ENCODE measurements at regions not wholly inside any gene's neighbourhood (a gene's known extent, or its start where the extent isn't known, plus 50 kb on each side); places are given as distances from the start of the nearest gene placed in this dataset.
A peak's percentile ranks its signal among the peaks of the same experiment; 100 is the strongest.

DNA sequence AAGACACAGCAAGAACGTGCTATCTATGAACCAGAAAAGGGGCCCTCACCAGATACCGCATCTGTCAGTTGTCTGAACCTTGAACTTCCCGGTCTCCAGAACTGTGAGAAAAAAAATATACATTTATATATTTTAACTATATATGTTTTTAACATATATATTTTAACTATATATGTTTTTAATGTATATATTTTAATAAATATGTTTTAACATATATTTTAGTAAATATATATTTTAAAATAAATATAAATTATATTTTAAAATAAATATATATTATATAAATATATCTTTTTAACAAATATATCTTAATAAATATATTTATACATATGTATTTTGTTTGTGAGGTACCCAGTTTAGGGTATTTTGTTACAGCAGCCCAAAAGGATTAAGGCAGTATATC lies 958.2 kb upstream of the AUTS2 start:
- no peak for DNase-seq (ENCODE audit: low spot score)

DNA sequence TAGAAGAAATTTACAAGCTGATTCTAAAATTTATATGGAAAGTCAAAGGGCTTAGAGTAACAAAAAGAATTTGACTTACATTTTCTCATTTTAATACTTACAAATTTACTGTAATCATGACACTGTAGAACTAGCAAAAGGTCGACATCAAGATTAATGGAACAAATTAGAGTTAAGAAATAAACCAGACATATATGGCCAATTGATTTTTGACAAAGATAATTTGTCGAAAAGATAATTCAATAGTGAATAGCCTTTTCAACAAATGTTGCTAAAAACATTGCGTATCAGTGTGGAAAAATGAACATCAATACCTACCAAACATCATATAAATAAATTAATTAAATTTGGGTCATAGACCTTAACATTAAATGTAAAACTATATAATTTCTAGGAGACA lies 955.5 kb upstream of the AUTS2 start:
- no peak for DNase-seq (ENCODE audit: low spot score)

- no peak for DNase-seq (ENCODE audit: low spot score)
These were observed 934.9 kb upstream of the AUTS2 start for GRCh38 chr7:68663392-68663791.

- DNase-seq (ENCODE audit: low spot score) = no peak
These were observed 927.2 kb upstream of the AUTS2 start for GRCh38 chr7:68671046-68671445.

GRCh38 chr7:68671671-68672070 lies 926.6 kb upstream of the AUTS2 start:
- DNase-seq (ENCODE audit: low spot score) = no peak

DNA sequence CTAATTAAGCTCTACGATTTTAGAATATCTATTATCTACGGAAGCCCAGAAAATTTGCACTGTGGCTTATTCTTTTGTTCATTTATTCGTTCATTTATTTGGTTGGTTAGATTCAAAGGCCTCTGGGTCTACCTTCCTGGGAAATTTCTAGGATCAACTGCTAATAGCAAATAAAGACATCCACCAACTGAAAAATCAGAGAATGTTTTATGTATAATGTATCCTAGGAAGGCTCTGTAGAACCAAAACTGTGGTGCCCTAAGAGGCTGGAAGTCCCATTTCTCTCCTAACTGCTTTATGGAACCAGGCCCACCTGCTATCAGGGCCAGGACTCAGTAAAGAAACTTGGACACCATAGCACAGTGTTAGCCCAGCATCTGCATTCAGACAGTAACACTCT lies 923.4 kb upstream of the AUTS2 start:
- DNase-seq (ENCODE audit: low spot score) = no peak

- no peak for DNase-seq (ENCODE audit: low spot score)
These were observed 921.3 kb upstream of the AUTS2 start for GRCh38 chr7:68676813-68677535.

DNA sequence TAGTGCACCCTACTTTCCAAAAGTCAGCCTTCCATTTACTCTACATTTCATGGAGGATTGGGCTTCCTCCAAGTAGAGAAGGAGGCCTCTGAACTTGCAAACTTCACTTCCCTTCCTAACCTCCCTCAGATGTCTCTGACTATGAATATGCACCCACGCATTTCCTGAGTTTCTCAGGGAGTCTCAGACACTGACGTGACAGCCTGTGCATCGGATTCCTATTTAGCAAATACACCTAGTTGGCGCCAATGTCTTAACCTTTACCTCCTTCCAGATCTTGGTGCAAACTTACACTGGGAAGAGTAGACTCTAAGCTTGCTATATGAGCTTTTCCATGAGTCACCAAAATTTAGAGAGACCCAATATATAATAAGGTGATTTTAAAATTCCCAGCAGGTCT lies 920.1 kb upstream of the AUTS2 start:
- DNase-seq (ENCODE audit: low spot score) = no peak

DNA sequence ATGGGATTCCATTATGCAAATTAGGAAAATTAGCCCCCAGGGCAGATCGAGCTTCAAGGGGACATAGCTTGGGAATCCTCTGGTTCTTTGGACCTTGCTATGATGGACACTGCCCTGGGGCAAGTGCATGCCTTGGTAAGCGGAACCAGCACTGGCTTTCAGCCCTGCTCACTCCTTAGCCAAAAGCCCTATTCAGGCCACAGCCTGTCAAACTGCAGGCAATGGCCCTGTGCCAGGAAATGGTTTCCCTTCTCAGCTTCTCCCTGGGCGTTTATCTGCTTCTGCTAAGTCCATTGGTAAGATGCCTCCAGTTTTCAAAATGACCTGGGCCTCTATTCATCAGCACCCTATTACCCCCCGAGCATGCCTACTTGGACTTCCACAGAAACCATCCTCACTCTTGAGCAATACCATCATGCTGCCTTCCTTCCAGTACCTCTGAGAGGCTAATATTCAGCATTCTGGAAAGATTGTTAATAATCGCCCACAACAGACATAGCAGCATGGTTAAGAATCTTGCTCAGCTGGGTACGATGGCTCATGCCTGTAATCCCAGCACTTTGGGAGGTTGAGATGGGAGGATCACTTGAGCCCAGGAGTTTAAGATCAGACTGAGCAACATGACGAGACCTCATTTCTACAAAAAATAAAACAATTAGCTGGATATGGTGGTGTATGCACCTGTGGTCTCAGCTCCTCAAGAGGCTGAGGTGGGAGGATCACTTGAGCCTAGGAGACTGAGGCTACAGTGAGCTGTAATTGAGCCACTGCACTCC lies 918.6 kb upstream of the AUTS2 start:
- DNase-seq (ENCODE audit: low spot score) = no peak

GRCh38 chr7:68680235-68680872 lies 917.9 kb upstream of the AUTS2 start:
- no peak for DNase-seq (ENCODE audit: low spot score)

- DNase-seq (ENCODE audit: low spot score) = no peak
These were observed 915.4 kb upstream of the AUTS2 start for GRCh38 chr7:68682910-68683309.

- DNase-seq (ENCODE audit: low spot score) = peak; percentile 85
These were observed 913.9 kb upstream of the AUTS2 start for GRCh38 chr7:68684246-68684839.

DNA sequence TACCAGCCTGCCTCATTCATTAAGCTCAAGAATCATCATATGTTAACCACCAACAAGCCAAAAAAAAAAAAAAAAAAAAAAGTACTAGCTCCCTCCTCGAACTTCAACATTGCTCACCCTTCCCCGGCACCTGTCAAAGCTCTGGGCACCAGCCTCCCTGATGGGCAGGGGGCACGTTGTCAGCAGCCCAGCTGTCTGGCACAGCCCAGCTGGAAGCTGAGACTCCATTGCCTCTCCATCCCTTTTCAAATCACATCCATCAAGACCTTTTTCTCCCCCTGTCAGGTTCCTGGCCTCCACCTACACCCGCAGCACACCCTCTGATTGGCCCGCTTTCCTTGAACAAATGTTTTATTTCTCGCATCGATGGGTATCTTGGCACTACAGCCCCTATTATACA lies 913.3 kb upstream of the AUTS2 start:
- DNase-seq (ENCODE audit: low spot score) = no peak

DNA sequence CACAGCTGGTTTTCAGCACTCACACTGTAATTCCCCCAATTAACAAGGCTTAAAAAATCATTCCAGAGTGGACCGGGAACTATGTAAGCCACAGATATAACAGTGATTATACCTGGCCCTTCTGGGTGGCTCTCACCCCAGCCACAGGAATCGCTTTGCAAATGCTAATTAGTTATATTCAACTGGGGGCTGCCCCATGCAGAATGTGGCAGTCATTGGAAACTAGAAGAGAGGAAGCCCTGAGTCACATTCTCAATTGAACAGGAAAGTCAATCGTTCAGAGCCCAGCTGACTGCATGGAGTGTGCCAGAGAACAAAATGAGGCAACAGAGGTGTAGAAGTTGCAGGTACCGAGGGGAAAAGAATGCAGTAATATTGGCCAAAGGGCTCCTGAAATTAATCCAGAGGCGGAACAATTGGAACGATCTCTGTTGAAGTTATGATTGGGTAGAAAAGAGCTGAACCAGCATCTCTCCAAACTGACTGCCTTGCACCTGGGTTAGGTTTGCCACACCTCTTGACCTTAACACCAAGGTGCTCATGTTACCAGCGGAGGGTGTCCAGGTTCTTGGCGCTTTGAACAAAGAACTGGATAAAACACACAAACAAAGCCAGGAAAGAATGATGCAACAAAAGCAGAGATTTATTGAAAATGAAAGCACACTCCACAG lies 909.7 kb upstream of the AUTS2 start:
- no peak for DNase-seq (ENCODE audit: low spot score)

- no peak for DNase-seq (ENCODE audit: low spot score)
These were observed 909.2 kb upstream of the AUTS2 start for GRCh38 chr7:68689087-68689433.

GRCh38 chr7:68691261-68692216 lies 906.7 kb upstream of the AUTS2 start:
- DNase-seq (ENCODE audit: low spot score) = peak; percentile 85

DNA sequence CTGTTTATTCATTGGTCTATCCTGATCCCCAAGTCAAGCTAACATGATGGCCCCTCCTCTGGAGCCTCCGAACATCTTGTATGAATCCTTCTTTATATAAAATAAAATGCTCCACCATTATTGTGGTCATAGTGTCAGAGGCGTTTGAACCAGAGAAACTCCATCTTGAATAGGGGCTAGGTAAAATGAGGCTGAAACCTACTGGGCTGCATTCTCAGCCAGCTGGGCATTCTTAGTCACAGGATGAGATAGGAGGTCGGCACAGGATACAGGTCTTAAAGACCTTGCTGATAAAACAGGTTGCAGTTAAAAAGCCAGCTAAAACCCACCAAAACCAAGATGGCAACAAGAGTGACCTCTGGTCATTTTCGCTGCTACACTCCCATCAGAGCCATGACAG lies 905.8 kb upstream of the AUTS2 start:
- no peak for DNase-seq (ENCODE audit: low spot score)

GRCh38 chr7:68694656-68695055 lies 903.6 kb upstream of the AUTS2 start:
- DNase-seq (ENCODE audit: low spot score) = no peak

GRCh38 chr7:68697796-68698280 lies 900.4 kb upstream of the AUTS2 start:
- no peak for DNase-seq (ENCODE audit: low spot score)

- DNase-seq (ENCODE audit: low spot score) = peak; percentile 34
These were observed 899.1 kb upstream of the AUTS2 start for GRCh38 chr7:68699090-68699711.

DNA sequence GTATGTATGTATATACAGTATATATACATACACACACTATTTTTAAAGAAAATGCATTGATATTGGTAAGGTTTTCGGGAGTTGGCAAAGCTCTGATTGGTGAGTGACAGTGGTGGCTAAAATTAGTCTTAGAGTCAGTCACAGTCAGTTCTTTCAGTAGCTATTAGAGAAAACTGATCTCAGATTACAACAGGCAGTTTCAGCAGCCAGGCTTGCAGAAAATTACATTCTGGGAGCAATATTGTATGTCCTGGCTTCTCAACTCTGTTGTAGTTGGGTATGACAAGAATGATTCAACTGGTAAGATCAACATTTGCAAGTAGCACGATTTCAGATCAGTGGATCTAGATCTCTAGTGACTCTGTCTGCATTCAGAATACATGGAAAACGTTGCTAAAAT lies 897.9 kb upstream of the AUTS2 start:
- no peak for DNase-seq (ENCODE audit: low spot score)

Measured in COLO829 (cell line).